ENCODE measurements at regions not wholly inside any gene's neighbourhood (a gene's known extent, or its start where the extent isn't known, plus 50 kb on each side); places are given as distances from the start of the nearest gene placed in this dataset.

- H3K27me3 ChIP-seq (replicated peaks; ENCODE audit: insufficient read depth): no peaks in the 10 kb centered on the region
- intact Hi-C loops (cut with DNase I): no loop called here
- WGBS: 88% methylated on average over 2 of the region's 2 CpGs
These were observed 295.1 kb downstream of the FOXG1 start for GRCh38 chr14:29061702-29062101.

GRCh38 chr14:29062466-29062865 is 295.9 kb downstream of the FOXG1 start:
- no peak for DNase-seq (ENCODE audit: low spot score)
- Histone ChIP-seq H3K36me3 (no peaks in the 10 kb centered on the region), H3K4me1 (replicated peaks) (no peaks in the 10 kb centered on the region), H3K27ac (no peak overlapping the region), H3K4me3 (no peak overlapping the region), H3K27me3 (replicated peaks; ENCODE audit: insufficient read depth) (no peaks in the 10 kb centered on the region), H3K9me3 (no peaks in the 10 kb centered on the region)
- WGBS: 65% methylated on average over 6 of the region's 6 CpGs
- intact Hi-C loops (cut with DNase I): no loop called here
- TF ChIP-seq POLR2A (IDR thresholded peaks at IDR 0.05) (no peak), CTCF (IDR thresholded peaks at IDR 0.05) (no peak), POLR2AphosphoS5 (IDR thresholded peaks at IDR 0.05) (no peak)

More at GRCh38 chr14:29061702-29062101, 295.1 kb downstream of the FOXG1 start:
- no peak for TF ChIP-seq CTCF (IDR thresholded peaks at IDR 0.05)
- no peak for DNase-seq (ENCODE audit: low spot score)
- Histone ChIP-seq H3K9me3 (no peaks in the 10 kb centered on the region), H3K27ac (no peak overlapping the region), H3K4me3 (no peak overlapping the region), H3K36me3 (no peaks in the 10 kb centered on the region), H3K4me1 (replicated peaks) (no peaks in the 10 kb centered on the region)

- no peak overlapping the region for H3K4me3 ChIP-seq
- H3K36me3 ChIP-seq: no peaks in the 10 kb centered on the region
- WGBS: 86% methylated on average over 4 of the region's 4 CpGs
- DNase-seq (ENCODE audit: low spot score): no peak
- H3K9me3 ChIP-seq: no peaks in the 10 kb centered on the region
- no peak overlapping the region for H3K27ac ChIP-seq
- TF ChIP-seq CTCF (IDR thresholded peaks at IDR 0.05) (no peak), POLR2A (IDR thresholded peaks at IDR 0.05) (no peak), POLR2AphosphoS5 (IDR thresholded peaks at IDR 0.05) (no peak)
- no peaks in the 10 kb centered on the region for H3K27me3 ChIP-seq (replicated peaks; ENCODE audit: insufficient read depth)
- intact Hi-C loops (cut with DNase I): no loop called here
- H3K4me1 ChIP-seq (replicated peaks): no peaks in the 10 kb centered on the region
These were observed 296.4 kb downstream of the FOXG1 start for GRCh38 chr14:29062976-29063375.

- WGBS: 78% methylated on average over 3 of the region's 3 CpGs
- Histone ChIP-seq H3K4me3 (no peak overlapping the region), H3K4me1 (replicated peaks) (no peaks in the 10 kb centered on the region), H3K27me3 (replicated peaks; ENCODE audit: insufficient read depth) (no peaks in the 10 kb centered on the region), H3K36me3 (no peaks in the 10 kb centered on the region), H3K9me3 (no peaks in the 10 kb centered on the region), H3K27ac (no peak overlapping the region)
- DNase-seq (ENCODE audit: low spot score): no peak
- intact Hi-C loops (cut with DNase I): no loop called here
- no peak for TF ChIP-seq CTCF (IDR thresholded peaks at IDR 0.05)
- TF ChIP-seq POLR2AphosphoS5 (IDR thresholded peaks at IDR 0.05): no peak
- TF ChIP-seq POLR2A (IDR thresholded peaks at IDR 0.05): no peak
These were observed 297.8 kb downstream of the FOXG1 start for GRCh38 chr14:29064305-29064900.

- Histone ChIP-seq H3K27me3 (replicated peaks; ENCODE audit: insufficient read depth) (no peaks in the 10 kb centered on the region), H3K4me1 (replicated peaks) (no peaks in the 10 kb centered on the region), H3K27ac (no peak overlapping the region), H3K9me3 (no peaks in the 10 kb centered on the region), H3K36me3 (no peaks in the 10 kb centered on the region), H3K4me3 (no peak overlapping the region)
- no peak for DNase-seq (ENCODE audit: low spot score)
- no peak for TF ChIP-seq POLR2AphosphoS5 (IDR thresholded peaks at IDR 0.05)
- TF ChIP-seq POLR2A (IDR thresholded peaks at IDR 0.05): no peak
- TF ChIP-seq CTCF (IDR thresholded peaks at IDR 0.05): no peak
- intact Hi-C loops (cut with DNase I): no loop called here
- 88% methylated on average over 1 of the region's 1 CpG for WGBS
These were observed 302.6 kb downstream of the FOXG1 start for GRCh38 chr14:29069228-29069627.
